T-helper 17 cell (primary cell): ENCODE measurements at regions not wholly inside any gene's neighbourhood (a gene's known extent, or its start where the extent isn't known, plus 50 kb on each side); places are given as distances from the start of the nearest gene placed in this dataset.

Source experiments
- ATAC-seq: fragments of 150-1000 bp; cut with Tn5 transposase; 2 replicates; pipeline ENCODE4 v1.10.0; 2021; ENCODE audit warnings: mild to moderate bottlenecking, moderate library complexity
- DNase-seq, 3 donors: peaks; one replicate each; pipeline versions ENCODE4 v3.0.0 to v3.0.0-alpha.2; 2020 to 2021
- H3K9me3 ChIP-seq: one replicate; pipeline ENCODE4 v1.7.0; 2013; ENCODE audit warnings: low read length, mild to moderate bottlenecking; ENCODE audit not compliant: control insufficient read depth, poor library complexity, severe bottlenecking
- H3K27ac Mint-ChIP-seq: one replicate; pipeline ENCODE4 v1.8.0; 2022; ENCODE audit warnings: mild to moderate bottlenecking, moderate library complexity, mixed read lengths
- H3K27me3 Mint-ChIP-seq: one replicate; pipeline ENCODE4 v1.8.0; 2022; ENCODE audit warnings: mixed read lengths
- H3K36me3 Mint-ChIP-seq: one replicate; pipeline ENCODE4 v1.8.0; 2022; ENCODE audit warnings: low read depth, mixed read lengths
- H3K4me1 Mint-ChIP-seq: one replicate; pipeline ENCODE4 v1.8.0; 2022; ENCODE audit warnings: mild to moderate bottlenecking, mixed read lengths
- H3K4me3 Mint-ChIP-seq: one replicate; pipeline ENCODE4 v1.8.0; 2022; ENCODE audit warnings: mild to moderate bottlenecking, moderate library complexity, mixed read lengths

DNA sequence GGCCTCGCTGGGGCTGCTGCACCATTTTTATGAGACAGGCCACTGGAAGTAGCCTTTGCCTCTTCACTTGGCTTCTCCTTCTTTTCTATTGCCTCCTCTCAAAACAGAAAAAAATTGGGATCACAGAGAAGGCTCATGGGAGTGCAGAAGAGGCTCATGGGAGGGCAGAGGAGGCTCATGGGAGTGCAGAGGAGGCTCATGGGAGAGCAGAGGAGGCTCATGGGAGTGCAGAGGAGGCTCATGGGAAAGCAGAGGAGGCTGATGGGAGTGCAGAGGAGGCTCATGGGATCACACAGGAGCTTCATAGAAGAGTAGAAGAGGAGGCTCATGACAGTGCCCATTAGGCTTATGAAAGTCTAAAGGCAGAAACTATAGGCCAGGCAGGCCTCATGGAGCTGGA lies 211.2 kb downstream of the IRF8 start:
- H3K36me3 Mint-ChIP-seq = no peaks in the 10 kb centered on the region
- no peak for ATAC-seq

DNA sequence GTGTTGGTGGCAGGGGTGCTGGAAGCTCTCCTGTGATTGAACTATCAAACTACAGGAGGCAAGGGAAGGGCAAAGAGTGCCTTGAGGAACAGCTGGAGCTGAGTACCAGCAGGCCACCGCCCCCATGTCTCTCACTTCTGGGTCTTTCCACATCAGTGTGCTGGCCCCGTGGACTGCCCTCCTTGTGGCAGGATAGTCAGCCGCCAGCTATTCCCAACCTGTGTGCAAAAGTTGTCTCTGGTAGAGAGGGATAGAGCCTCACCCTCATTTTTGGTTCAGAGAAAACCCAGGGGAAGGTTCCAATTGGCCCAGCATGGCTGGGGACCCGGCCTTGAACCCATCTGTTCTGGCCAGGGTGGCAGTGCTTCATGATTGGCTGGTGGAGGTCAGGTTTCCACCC lies 211.8 kb downstream of the IRF8 start:
- Mint-ChIP-seq H3K27ac (no peak overlapping the region), H3K36me3 (no peaks in the 10 kb centered on the region), H3K27me3 (peaks cover 15% of the 10 kb centered on the region), H3K4me1 (no peaks in the 10 kb centered on the region), H3K4me3 (no peak overlapping the region)
- ATAC-seq (no peak), DNase-seq (no peak)
- no peaks in the 10 kb centered on the region for H3K9me3 ChIP-seq

More for the DNA sequence above, 211.2 kb downstream of the IRF8 start:
- Mint-ChIP-seq H3K27ac (no peak overlapping the region), H3K4me3 (no peak overlapping the region), H3K27me3 (peaks cover 11% of the 10 kb centered on the region), H3K4me1 (no peaks in the 10 kb centered on the region)
- DNase-seq = no peak
- no peaks in the 10 kb centered on the region for H3K9me3 ChIP-seq

DNA sequence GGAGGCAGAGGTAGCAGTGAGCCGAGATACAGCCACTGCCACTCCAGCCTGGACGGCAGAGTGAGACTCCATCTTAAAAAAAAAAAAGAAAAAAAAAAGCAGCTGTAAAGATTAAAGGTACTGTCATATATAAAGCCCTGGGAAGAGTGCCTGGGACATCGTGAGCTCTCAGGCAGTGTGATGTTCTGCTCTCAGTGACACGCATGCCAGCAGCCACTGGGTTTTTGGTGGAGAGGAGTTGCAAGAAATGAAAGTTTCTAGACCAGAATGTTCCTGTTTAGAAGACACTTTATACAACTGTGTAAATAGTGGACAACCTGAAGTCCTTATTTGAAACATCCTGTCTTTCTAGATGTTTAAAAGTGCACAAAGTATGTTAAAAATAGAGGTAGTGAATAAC lies 213.2 kb downstream of the IRF8 start:
- H3K27ac Mint-ChIP-seq = no peak overlapping the region
- DNase-seq = no peak
- no peaks in the 10 kb centered on the region for H3K9me3 ChIP-seq
- no peak overlapping the region for H3K4me3 Mint-ChIP-seq
- peaks cover 24% of the 10 kb centered on the region for H3K27me3 Mint-ChIP-seq
- no peak for ATAC-seq
- H3K36me3 Mint-ChIP-seq = no peaks in the 10 kb centered on the region
- no peaks in the 10 kb centered on the region for H3K4me1 Mint-ChIP-seq

DNA sequence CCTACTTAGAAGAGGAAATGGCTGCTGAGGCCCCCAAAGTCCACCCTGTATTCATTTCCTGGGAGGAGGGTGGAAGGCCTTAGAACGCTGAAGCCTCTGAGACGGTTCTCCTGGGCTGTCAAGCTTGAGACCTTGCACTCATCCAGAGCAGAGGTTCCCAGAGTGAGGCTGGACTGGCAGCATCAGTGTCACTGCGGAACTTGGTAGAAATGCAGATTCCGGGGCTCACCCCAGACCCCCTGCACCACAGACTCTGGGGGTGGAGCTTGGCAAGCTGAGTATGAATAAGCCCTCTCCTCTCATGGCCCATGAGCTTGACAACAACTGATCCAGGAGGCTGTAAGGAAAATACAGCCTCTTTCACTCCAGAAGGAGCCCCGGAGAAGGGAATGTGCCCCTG lies 218.3 kb downstream of the IRF8 start:
- Mint-ChIP-seq H3K36me3 (no peaks in the 10 kb centered on the region), H3K27ac (no peak overlapping the region), H3K27me3 (peaks cover 37% of the 10 kb centered on the region), H3K4me3 (no peak overlapping the region), H3K4me1 (no peaks in the 10 kb centered on the region)
- ATAC-seq (no peak), DNase-seq (no peak)
- H3K9me3 ChIP-seq = no peaks in the 10 kb centered on the region

DNA sequence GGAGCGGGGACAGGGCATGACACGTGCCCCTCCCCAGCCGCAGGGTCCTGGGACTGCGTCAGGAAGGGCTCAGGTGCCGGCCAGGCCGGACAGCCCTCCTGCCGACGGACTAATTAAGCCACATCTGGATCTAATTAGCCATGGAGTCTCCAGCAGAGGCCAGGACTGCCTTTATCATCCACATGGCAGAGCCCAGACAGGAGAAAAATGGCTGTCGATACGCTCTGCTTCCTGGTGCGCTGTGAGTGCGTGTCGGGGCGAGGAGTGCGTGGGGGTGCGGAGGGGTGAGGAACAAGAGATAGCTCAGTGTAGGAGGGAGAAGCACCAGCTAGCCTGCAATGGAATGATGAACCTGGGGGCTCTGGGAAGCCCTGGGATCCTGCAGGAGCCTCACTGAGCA lies 218.8 kb downstream of the IRF8 start:
- H3K27me3 Mint-ChIP-seq = peaks cover 36% of the 10 kb centered on the region
- ATAC-seq = no peak
- no peaks in the 10 kb centered on the region for H3K4me1 Mint-ChIP-seq
- H3K9me3 ChIP-seq = no peaks in the 10 kb centered on the region
- no peak overlapping the region for H3K4me3 Mint-ChIP-seq
- no peak for DNase-seq
- no peaks in the 10 kb centered on the region for H3K36me3 Mint-ChIP-seq
- H3K27ac Mint-ChIP-seq = no peak overlapping the region

DNA sequence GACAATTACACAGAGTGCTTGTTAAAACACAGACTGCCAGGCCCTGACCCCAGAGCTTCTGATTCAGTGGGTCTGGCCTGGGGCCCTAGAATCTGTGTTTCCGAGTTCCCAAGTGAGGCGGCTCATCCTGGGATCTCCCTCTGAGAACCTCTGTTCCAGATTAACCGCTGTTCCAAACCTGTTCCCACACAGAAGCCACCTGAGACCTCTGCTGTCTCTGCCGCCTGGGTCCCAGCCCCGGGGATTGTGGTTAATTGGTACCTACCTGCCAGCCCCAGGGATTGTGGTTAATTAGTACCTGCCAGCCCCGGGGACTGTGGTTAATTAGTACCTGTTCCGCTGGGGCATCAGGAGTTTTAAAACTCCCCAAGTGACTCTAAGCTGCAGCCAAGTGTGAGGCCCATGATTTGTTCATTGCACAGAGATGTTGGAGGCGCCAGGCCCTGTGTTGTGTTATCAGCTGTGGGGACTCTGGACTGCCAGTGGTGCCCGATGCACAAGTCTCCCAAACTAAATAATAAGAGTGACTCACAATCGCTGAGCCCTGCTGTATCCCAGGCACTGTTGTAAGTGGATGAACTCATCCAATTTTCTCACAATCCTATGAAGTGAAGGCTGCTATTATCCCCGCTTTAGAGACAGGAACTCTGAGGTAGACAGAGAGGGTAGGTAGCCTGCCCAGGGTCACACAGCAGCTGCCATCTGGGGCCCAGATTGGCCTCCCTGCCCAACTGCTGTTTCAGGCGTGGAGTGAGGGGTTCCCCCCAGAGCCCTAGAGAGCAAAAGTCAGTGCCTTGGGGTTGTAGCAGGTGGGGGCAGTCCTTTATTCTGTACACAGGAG lies 219.7 kb downstream of the IRF8 start:
- DNase-seq (no peak), ATAC-seq (no peak)
- H3K36me3 Mint-ChIP-seq = no peaks in the 10 kb centered on the region
- H3K4me3 Mint-ChIP-seq = no peak overlapping the region
- no peaks in the 10 kb centered on the region for H3K4me1 Mint-ChIP-seq
- peaks cover 29% of the 10 kb centered on the region for H3K27me3 Mint-ChIP-seq
- H3K27ac Mint-ChIP-seq = no peak overlapping the region
- no peaks in the 10 kb centered on the region for H3K9me3 ChIP-seq

DNA sequence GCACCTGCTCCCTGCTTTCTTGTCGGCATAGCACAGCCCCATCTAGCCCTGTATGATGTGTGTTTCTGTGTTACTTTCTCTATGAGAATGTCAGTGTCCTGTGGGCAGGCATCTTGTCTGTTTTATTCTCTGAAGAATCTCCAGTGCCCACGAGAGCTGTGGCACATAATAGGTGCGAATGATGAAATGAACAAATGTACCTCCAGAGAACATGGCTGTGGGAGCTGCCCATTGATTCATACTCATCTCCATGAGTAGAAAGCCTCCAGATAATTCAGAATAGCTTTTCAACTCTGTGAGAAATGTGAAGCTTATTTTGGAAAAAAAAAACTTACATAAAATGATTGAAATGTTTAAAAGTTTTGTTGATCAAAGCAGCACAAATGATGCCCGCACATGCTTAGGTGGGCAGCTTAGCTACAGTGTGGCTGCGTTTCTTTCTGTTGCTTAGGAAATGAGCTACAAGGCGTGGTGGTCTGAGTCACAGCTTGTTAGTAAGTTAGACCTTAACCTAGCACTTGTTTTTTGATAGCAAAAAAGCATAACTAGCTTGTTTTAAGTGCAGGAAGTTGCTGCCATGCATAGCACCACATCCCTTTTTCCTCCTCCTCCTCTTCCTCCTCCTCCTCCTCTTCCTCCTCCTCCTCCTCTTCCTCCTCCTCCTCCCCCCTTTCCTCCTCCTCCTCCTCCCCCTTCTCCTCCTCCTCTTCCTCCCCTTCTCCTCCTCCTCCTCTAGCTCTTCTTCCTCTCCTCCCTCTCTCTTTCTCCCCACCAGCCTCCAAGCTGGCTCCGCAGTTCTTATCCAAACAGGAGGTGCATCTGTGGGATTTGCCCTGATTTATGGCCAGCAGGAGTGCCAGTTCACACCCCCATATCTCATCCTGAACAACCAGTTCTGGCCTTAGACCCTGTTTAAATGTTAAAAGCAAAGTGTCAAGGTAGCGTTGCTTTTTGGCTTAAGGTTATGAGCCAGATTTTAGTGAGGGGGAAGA lies 221.5 kb downstream of the IRF8 start:
- Mint-ChIP-seq H3K4me3 (no peak overlapping the region), H3K36me3 (no peaks in the 10 kb centered on the region), H3K27ac (no peak overlapping the region), H3K27me3 (peaks cover 39% of the 10 kb centered on the region), H3K4me1 (no peaks in the 10 kb centered on the region)
- no peak for DNase-seq
- no peak for ATAC-seq
- H3K9me3 ChIP-seq = no peaks in the 10 kb centered on the region

DNA sequence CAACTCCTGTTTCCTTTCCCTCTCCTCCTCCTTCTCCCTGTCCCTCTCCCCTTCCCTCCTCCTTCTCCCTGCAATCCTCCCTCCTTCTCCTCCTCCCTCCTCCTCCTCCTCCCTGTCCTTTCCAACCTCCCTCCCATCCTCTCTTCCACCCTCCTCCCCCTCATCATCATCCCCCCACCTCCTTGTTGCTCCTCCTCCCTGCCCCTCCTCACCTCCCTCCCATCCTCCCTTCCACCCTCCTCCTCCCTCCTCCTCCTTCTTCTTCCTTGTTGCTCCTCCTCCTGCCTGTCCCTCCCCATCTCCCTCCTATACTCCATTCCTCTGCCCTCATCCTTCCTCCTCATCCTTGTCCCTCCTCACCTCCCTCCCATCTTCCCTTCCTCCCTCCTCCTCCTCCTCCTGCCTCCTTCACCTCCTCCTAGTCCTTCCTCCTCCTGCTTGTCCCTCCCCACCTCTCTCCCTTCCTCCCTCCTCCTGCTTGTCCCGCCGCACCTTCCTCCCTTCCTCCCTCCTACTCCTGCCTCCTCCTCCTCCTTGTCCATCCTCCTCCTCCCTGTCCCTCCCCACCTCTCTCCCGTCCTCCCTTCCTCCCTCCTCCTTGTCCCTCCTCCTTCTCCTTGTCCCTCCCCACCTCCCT lies 222.5 kb downstream of the IRF8 start:
- ATAC-seq = no peak
- no peak for DNase-seq
- Mint-ChIP-seq H3K4me3 (no peak overlapping the region), H3K4me1 (no peaks in the 10 kb centered on the region), H3K36me3 (no peaks in the 10 kb centered on the region), H3K27me3 (peaks cover 32% of the 10 kb centered on the region), H3K27ac (no peak overlapping the region)
- H3K9me3 ChIP-seq = no peaks in the 10 kb centered on the region

DNA sequence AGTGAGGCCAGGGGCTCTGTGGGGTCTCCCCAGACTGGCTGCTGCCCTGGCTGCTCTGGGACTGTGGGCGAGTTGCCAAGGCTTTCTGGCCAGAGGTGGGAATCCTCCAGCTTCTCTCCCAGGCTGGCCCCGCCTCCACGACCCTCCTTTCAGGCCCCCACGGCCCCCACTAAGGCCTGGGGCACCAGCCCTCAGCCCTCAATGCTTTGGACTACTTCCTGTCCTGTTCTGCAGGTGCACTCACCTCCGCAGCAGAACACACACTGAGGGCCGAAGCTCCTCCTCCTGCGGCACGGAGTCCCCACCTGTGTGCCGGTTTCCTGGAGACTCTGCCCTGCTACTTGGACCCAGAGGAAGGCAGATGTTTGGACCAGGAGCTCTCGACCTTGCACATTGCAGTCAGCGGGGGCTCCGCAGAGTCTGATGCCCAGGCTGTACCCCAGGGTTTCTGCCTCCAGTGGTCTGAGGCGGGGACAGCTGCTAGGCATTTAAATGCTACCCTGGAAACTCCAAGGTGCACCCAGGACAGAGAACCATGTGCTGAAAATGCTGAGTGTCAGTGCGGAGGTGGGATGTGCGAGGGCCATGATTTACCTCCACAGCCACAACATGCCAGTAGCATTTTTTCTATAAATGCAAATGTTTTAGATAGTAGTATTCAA lies 223.8 kb downstream of the IRF8 start:
- Mint-ChIP-seq H3K27me3 (peaks cover 33% of the 10 kb centered on the region), H3K27ac (no peak overlapping the region), H3K4me1 (no peaks in the 10 kb centered on the region), H3K4me3 (no peak overlapping the region), H3K36me3 (no peaks in the 10 kb centered on the region)
- DNase-seq = no peak
- no peaks in the 10 kb centered on the region for H3K9me3 ChIP-seq
- no peak for ATAC-seq

DNA sequence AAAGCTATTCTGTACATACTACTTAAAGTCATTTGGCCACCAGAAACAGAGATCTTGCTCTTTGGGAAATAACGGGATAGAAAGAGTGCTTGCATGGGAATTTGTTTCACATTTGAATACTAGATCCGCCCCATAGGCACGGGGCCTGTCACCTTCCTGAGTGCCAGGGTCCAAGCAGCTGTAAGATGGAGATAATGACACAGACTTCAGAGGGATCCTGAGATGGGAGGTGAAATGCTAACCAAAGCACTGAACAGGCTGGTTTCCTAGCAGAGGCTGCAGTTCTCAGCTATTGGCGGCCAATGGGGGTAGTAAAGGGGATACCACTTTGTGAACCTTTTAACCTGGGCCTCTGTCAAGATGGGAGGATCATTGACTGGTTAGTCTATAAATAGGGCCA lies 225.4 kb downstream of the IRF8 start:
- H3K36me3 Mint-ChIP-seq = no peaks in the 10 kb centered on the region
- no peaks in the 10 kb centered on the region for H3K9me3 ChIP-seq
- no peaks in the 10 kb centered on the region for H3K4me1 Mint-ChIP-seq
- DNase-seq (no peak), ATAC-seq (no peak)
- H3K27me3 Mint-ChIP-seq = peaks cover 25% of the 10 kb centered on the region
- no peak overlapping the region for H3K4me3 Mint-ChIP-seq
- no peak overlapping the region for H3K27ac Mint-ChIP-seq

DNA sequence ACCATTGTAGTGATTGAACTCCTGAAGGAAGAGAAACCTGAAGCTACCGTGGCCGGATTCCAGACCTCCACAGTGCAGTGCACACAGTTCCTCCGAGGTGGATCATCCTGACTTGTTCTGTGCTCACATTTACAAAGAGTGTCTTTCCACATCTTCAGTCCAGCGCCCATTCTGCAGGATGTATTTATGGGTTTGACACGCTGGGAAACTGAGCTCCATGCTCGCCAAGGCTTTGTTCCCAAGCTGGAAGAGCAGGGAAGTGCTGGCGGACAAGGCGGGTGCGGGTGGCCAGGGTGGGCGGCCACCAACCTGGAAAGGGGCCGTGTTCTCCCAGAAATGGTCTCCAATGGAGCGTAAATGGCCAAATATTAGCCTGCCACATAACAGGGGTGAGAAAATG lies 227.9 kb downstream of the IRF8 start:
- Mint-ChIP-seq H3K27me3 (peaks cover 28% of the 10 kb centered on the region), H3K4me1 (no peaks in the 10 kb centered on the region), H3K36me3 (no peaks in the 10 kb centered on the region), H3K27ac (no peak overlapping the region), H3K4me3 (no peak overlapping the region)
- no peaks in the 10 kb centered on the region for H3K9me3 ChIP-seq
- no peak for DNase-seq
- ATAC-seq = no peak

DNA sequence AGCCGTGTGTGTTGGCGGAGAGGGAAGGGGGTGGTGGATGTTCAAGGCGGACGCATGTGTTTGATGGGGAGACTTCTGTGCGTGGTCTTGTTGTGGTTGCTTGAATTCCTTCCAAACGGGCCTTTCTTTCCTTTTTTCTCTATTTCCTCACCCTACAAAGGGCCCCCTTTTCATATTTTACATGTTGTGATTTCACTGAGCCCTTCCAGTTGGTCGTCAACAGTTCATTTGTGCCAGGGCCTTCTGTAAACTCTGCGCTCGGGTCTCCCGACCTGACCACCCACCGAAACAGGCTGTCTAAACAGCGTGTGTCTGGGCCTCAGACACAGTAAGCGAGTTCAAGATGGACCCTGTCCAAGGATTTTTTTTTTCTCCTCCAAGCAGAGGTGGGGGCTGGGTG lies 228.4 kb downstream of the IRF8 start:
- peaks cover 28% of the 10 kb centered on the region for H3K27me3 Mint-ChIP-seq

DNA sequence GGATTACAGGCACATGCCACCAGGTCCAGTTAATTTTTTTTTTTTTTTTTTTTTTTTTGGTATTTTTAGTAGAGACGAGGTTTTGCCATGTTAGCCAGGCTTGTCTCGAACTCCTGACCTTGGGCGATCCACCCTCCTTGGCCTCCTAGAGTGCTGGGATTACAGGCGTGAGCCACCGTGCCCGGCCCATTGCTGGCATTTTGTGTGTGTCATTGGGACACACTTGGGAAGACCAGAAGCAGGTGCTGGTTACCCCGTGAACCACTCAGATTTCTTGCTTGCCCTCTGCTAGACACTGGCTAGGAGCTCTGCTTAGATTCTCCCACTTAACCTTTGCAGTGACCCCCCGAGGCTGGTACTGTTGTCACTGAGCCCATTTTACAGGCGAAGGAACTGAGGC lies 229.3 kb downstream of the IRF8 start:
- H3K27me3 Mint-ChIP-seq = peaks cover 28% of the 10 kb centered on the region
- DNase-seq (no peak), ATAC-seq (no peak)
- H3K36me3 Mint-ChIP-seq = no peaks in the 10 kb centered on the region
- no peaks in the 10 kb centered on the region for H3K4me1 Mint-ChIP-seq
- H3K27ac Mint-ChIP-seq = no peak overlapping the region
- no peaks in the 10 kb centered on the region for H3K9me3 ChIP-seq
- H3K4me3 Mint-ChIP-seq = no peak overlapping the region

More for the DNA sequence above, 228.4 kb downstream of the IRF8 start:
- H3K9me3 ChIP-seq = no peaks in the 10 kb centered on the region
- H3K27ac Mint-ChIP-seq = no peak overlapping the region
- ATAC-seq (no peak), DNase-seq (no peak)
- no peak overlapping the region for H3K4me3 Mint-ChIP-seq
- no peaks in the 10 kb centered on the region for H3K36me3 Mint-ChIP-seq
- no peaks in the 10 kb centered on the region for H3K4me1 Mint-ChIP-seq
